B cell (primary cell): ENCODE measurements at regions not wholly inside any gene's neighbourhood (a gene's known extent, or its start where the extent isn't known, plus 50 kb on each side); places are given as distances from the start of the nearest gene placed in this dataset.

Experiments used
- ATAC-seq: fragments of 200-7000 bp; cut with Tn5 transposase; one replicate; pipeline ENCODE4 v1.10.0; 2021; ENCODE audit warnings: low read depth, mild to moderate bottlenecking, moderate number of reproducible peaks, moderate library complexity
- CTCF ChIA-PET: fragments of 350-600 bp; sonication (Branson Sonifier 250); formaldehyde crosslinking; loops from one replicate; lab custom pipeline; 2021; ENCODE audit warnings: antibody characterized with exemption, inconsistent platforms; lab: Charles Lee
- POLR2A ChIA-PET: fragments of 350-600 bp; sonication (Branson Sonifier 250); formaldehyde crosslinking; loops from one replicate; lab custom pipeline; 2021; ENCODE audit warnings: antibody characterized with exemption; lab: Charles Lee
- DNase-seq: peaks from one replicate; pipeline ENCODE4 v3.0.0; 2013
- H2AFZ ChIP-seq: 2 replicates; pipeline ENCODE4 v1.6.1; 2012; ENCODE audit warnings: mild to moderate bottlenecking, low read depth, low read length; ENCODE audit not compliant: insufficient read depth, poor library complexity, severe bottlenecking
- H3K27ac ChIP-seq, 2 donors: 1 replicate in 1 of 2; 2 replicates in 1 of 2; pipeline ENCODE4 v1.5.1; 2012 to 2013; ENCODE audit warnings: low read length in 2 of 2, mild to moderate bottlenecking in 2 of 2, moderate library complexity in 1 of 2
- H3K27me3 ChIP-seq, 4 experiments: fragments of 200-600 bp in 1 of 4; sonication (generic) in 1 of 4; replicated peaks in 1 of 4; 1 replicate in 2 of 4; 2 replicates in 2 of 4; pipeline versions ENCODE4 v1.6.1 to v1.7.0; 2013 to 2016; ENCODE audit warnings: low read length in 3 of 4, mild to moderate bottlenecking in 2 of 4, mixed read lengths in 1 of 4, moderate library complexity in 1 of 4; ENCODE audit not compliant: insufficient read depth in 4 of 4, control insufficient read depth in 3 of 4; ENCODE audit errors: control extremely low read depth in 1 of 4
- H3K36me3 ChIP-seq, 2 experiments: replicated peaks in 1 of 2; 1 replicate in 1 of 2; 2 replicates in 1 of 2; pipeline versions ENCODE4 v1.6.1 to v1.7.1; 2013; ENCODE audit warnings: low read length in 1 of 2; ENCODE audit not compliant: insufficient read depth in 2 of 2, control insufficient read depth in 1 of 2; ENCODE audit errors: control extremely low read depth in 1 of 2, extremely low read depth in 1 of 2
- H3K4me1 ChIP-seq, 2 donors: fragments of 200-600 bp in 1 of 2; sonication (generic) in 1 of 2; 1 replicate in 1 of 2; 2 replicates in 1 of 2; pipeline versions ENCODE4 v1.5.1 to v1.6.1; 2013 to 2017; ENCODE audit warnings: low read length in 2 of 2; ENCODE audit not compliant: control insufficient read depth in 2 of 2, insufficient read depth in 2 of 2
- H3K4me2 ChIP-seq: replicated peaks from 2 replicates; pipeline ENCODE3; 2012; ENCODE audit warnings: mild to moderate bottlenecking, low read depth, low read length; ENCODE audit not compliant: poor library complexity, severe bottlenecking
- H3K4me3 ChIP-seq, 5 experiments: fragments of 200-600 bp in 1 of 5; sonication (generic) in 1 of 5; 1 replicate in 3 of 5; 2 replicates in 2 of 5; pipeline versions ENCODE4 v1.5.1 to v1.7.0; 2011 to 2016; ENCODE audit warnings: low read length in 4 of 5, mild to moderate bottlenecking in 4 of 5, low read depth in 2 of 5, control low read depth in 1 of 5, moderate library complexity in 1 of 5; ENCODE audit not compliant: insufficient read depth in 1 of 5; ENCODE audit errors: control extremely low read depth in 1 of 5, extremely low read depth in 1 of 5
- H3K79me2 ChIP-seq: fragments of 200-600 bp; sonication (generic); one replicate; pipeline ENCODE4 v1.6.0; 2016; ENCODE audit warnings: low read length; ENCODE audit not compliant: control insufficient read depth, insufficient read depth
- H3K9ac ChIP-seq: fragments of 200-600 bp; sonication (generic); 2 replicates; pipeline ENCODE4 v1.6.1; 2017; ENCODE audit warnings: mild to moderate bottlenecking, low read length, moderate library complexity
- H3K9me3 ChIP-seq, 3 donors: one replicate each; pipeline versions ENCODE4 v1.6.1 to v1.7.1; 2013; ENCODE audit warnings: low read length in 2 of 3; ENCODE audit not compliant: control insufficient read depth in 2 of 3, insufficient read depth in 1 of 3; ENCODE audit errors: control extremely low read depth in 1 of 3
- H4K20me1 ChIP-seq: 2 replicates; pipeline ENCODE4 v1.6.0; 2012; ENCODE audit warnings: mild to moderate bottlenecking, low read length; ENCODE audit not compliant: insufficient read depth, control insufficient read depth, poor library complexity, severe bottlenecking
- H3K27ac Mint-ChIP-seq: one replicate; pipeline ENCODE4 v1.8.0; 2021; ENCODE audit warnings: mixed read lengths
- H3K27me3 Mint-ChIP-seq: one replicate; pipeline ENCODE4 v1.8.0; 2021; ENCODE audit warnings: mixed read lengths
- H3K4me1 Mint-ChIP-seq: one replicate; pipeline ENCODE4 v1.8.0; 2021; ENCODE audit warnings: mixed read lengths
- H3K4me3 Mint-ChIP-seq: one replicate; pipeline ENCODE4 v1.8.0; 2021; ENCODE audit warnings: mixed read lengths
- H3K9me3 Mint-ChIP-seq: one replicate; pipeline ENCODE4 v1.8.0; 2022; ENCODE audit warnings: mixed read lengths; ENCODE audit not compliant: insufficient read depth
- CTCF ChIP-seq: fragments of 200-600 bp; IDR thresholded peaks from one replicate; pipeline ENCODE4 v1.8.0; 2022; ENCODE audit warnings: antibody characterized with exemption, mild to moderate bottlenecking
- EZH2 ChIP-seq: IDR thresholded peaks from 2 replicates; pipeline ENCODE4 v1.6.1; 2012; ENCODE audit warnings: borderline replicate concordance, low read depth, mild to moderate bottlenecking, moderate library complexity, low read length; ENCODE audit not compliant: insufficient read depth, poor library complexity, severe bottlenecking
- WGBS: methylation state at CpG from one replicate; pipeline ENCODE4 v1.1.5; 2013; ENCODE audit warnings: missing lambda C conversion rate; ENCODE audit not compliant: insufficient coverage; 5-methylcytosine and 5-hydroxymethylcytosine counted together
- intact Hi-C: fragments of 100-400 bp; cut with micrococcal nuclease; formaldehyde crosslinking; loops from one replicate; pipeline ENCODE4 v1.10.0; 2022

GRCh38 chr16:60458255-60458654, 1578.0 kb downstream of the CDH8 start:
- no peak for ATAC-seq
- intact Hi-C loops: no loop called here

GRCh38 chr16:60452646-60453045, 1583.6 kb downstream of the CDH8 start:
- no peak for ATAC-seq
- no peaks in the 10 kb centered on the region for H3K79me2 ChIP-seq
- TF ChIP-seq CTCF (no peak), EZH2 (no peak)
- no peaks in the 10 kb centered on the region for H3K27me3 ChIP-seq
- no peak for DNase-seq
- H3K4me3 ChIP-seq: no peak overlapping the region
- no peaks in the 10 kb centered on the region for H3K9me3 ChIP-seq
- H3K9ac ChIP-seq: no peak overlapping the region
- POLR2A ChIA-PET: no interaction called here
- H3K4me1 ChIP-seq: no peaks in the 10 kb centered on the region
- CTCF ChIA-PET: no interaction called here
- H3K4me2 ChIP-seq: no peak overlapping the region
- Mint-ChIP-seq H3K27me3 (no peaks in the 10 kb centered on the region), H3K4me1 (no peaks in the 10 kb centered on the region), H3K4me3 (no peak overlapping the region), H3K27ac (no peak overlapping the region), H3K9me3 (peaks cover 2% of the 10 kb centered on the region)
- no peaks in the 10 kb centered on the region for H4K20me1 ChIP-seq
- intact Hi-C loops: no loop called here
- H3K27ac ChIP-seq: no peak overlapping the region
- H2AFZ ChIP-seq: no peak overlapping the region
- H3K36me3 ChIP-seq: no peaks in the 10 kb centered on the region

More at GRCh38 chr16:60458255-60458654, 1578.0 kb downstream of the CDH8 start:
- ChIA-PET POLR2A (no interaction called here), CTCF (no interaction called here)
- H2AFZ ChIP-seq: no peak overlapping the region
- no CpG with 5 or more reads among the region's 1 CpG for WGBS
- H3K9ac ChIP-seq: no peak overlapping the region
- no peak overlapping the region for H3K4me2 ChIP-seq
- Mint-ChIP-seq H3K9me3 (no peaks in the 10 kb centered on the region), H3K4me1 (no peaks in the 10 kb centered on the region), H3K27me3 (no peaks in the 10 kb centered on the region), H3K4me3 (no peak overlapping the region), H3K27ac (no peak overlapping the region)
- H3K4me3 ChIP-seq: no peak overlapping the region
- H3K36me3 ChIP-seq: no peaks in the 10 kb centered on the region
- H4K20me1 ChIP-seq: no peaks in the 10 kb centered on the region
- peaks cover 0 to 3% (median 0%) of the 10 kb centered on the region in 3 donors for H3K9me3 ChIP-seq
- H3K27me3 ChIP-seq: no peaks in the 10 kb centered on the region
- DNase-seq: no peak
- H3K4me1 ChIP-seq: no peaks in the 10 kb centered on the region
- H3K27ac ChIP-seq: no peak overlapping the region
- no peaks in the 10 kb centered on the region for H3K79me2 ChIP-seq
- TF ChIP-seq CTCF (no peak), EZH2 (no peak)
